ENCODE measurements at regions not wholly inside any gene's neighbourhood (a gene's known extent, or its start where the extent isn't known, plus 50 kb on each side); places are given as distances from the start of the nearest gene placed in this dataset.

DNA sequence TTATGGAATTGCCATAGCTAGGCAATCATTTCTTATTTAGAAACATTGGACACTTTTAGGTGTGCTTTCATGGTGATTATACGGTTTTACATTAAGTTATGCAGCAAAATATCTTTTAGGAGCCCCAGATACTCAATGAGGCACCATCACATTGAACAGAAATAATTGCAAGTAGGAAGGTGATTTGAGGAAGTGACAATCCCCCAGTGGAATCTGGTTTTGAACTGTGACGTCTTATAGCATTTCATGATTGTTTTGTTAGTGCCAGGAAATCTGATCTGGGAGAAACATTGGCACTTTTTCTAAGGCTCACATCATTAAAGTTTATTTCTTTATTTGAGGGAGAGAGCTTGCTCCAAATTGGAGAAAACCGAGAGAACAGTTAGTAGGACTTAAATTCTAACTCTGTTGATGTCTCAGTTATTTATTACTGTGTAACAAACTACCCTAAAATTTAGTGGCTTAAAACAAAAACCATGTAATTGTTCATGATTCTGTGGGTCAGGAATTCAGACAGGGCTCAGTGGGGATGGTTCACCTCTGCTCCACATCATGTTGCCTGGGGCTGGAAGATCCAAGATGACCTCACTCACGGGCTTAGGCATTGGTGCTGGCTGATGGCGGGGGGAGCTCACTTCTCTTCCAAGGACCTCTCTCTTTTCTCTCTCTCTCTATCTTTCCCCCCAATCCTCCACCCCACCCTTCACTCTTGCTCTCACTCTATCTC lies 78.2 kb upstream of the STEAP1B start:
- Histone ChIP-seq H3K36me3 (no peaks in the 10 kb centered on the region), H3K4me3 (no peak overlapping the region), H3K27me3 (no peaks in the 10 kb centered on the region), H3K4me1 (ENCODE audit: insufficient read depth) (no peaks in the 10 kb centered on the region), H3K9me3 (no peaks in the 10 kb centered on the region), H3K27ac (no peak overlapping the region)
- intact Hi-C loops (cut with DNase I) = no loop called here
- TF ChIP-seq, protein P1, sequence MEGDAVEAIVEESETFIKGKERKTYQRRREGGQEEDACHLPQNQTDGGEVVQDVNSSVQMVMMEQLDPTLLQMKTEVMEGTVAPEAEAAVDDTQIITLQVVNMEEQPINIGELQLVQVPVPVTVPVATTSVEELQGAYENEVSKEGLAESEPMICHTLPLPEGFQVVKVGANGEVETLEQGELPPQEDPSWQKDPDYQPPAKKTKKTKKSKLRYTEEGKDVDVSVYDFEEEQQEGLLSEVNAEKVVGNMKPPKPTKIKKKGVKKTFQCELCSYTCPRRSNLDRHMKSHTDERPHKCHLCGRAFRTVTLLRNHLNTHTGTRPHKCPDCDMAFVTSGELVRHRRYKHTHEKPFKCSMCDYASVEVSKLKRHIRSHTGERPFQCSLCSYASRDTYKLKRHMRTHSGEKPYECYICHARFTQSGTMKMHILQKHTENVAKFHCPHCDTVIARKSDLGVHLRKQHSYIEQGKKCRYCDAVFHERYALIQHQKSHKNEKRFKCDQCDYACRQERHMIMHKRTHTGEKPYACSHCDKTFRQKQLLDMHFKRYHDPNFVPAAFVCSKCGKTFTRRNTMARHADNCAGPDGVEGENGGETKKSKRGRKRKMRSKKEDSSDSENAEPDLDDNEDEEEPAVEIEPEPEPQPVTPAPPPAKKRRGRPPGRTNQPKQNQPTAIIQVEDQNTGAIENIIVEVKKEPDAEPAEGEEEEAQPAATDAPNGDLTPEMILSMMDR (IDR thresholded peaks at IDR 0.05) = no peak
- no peak for TF ChIP-seq EP300 (IDR thresholded peaks at IDR 0.05)
- no peak for TF ChIP-seq POLR2A (IDR thresholded peaks at IDR 0.05)
- 58 to 72% (median 58%) methylated on average over 5 of the region's 5 CpGs for WGBS, 3 donors
- DNase-seq = no peak

DNA sequence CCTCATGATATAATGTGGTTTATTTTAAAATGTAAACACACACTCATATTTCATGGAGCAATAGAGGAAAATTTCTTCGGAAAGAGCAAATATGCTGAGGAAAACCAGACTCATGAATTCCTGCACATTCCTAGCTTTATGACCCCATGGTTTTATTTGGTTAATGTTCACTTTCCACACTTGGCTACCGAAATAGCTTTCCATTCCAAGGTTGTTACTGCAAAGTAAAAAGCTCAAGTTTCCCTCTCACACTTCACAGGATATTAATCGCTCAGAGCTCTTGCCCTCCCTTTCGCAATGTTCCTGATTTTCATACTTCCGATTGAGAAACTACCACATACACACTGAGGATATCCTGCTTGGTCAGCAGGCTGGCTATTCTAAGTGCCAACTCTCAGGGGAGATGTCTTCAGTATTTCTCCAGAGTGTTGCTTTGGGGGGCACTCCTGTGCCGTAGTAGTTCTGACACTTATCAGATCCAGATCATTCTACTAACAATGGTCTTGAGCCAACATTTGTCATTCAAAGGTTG lies 77.5 kb upstream of the STEAP1B start:
- Histone ChIP-seq H3K27ac (no peak overlapping the region), H3K27me3 (no peaks in the 10 kb centered on the region), H3K4me1 (ENCODE audit: insufficient read depth) (no peaks in the 10 kb centered on the region), H3K9me3 (no peaks in the 10 kb centered on the region), H3K4me3 (no peak overlapping the region), H3K36me3 (no peaks in the 10 kb centered on the region)
- peak in 2 of 5 donors; percentile 23 to 50 for DNase-seq
- intact Hi-C loops (cut with DNase I) = no loop called here
- WGBS, 3 donors = 1 to 3% (median 1%) methylated on average over 6 of the region's 6 CpGs
- TF ChIP-seq, protein P1 (IDR thresholded peaks at IDR 0.05) = no peak
- TF ChIP-seq EP300 (IDR thresholded peaks at IDR 0.05) (no peak), POLR2A (IDR thresholded peaks at IDR 0.05) (no peak)

DNA sequence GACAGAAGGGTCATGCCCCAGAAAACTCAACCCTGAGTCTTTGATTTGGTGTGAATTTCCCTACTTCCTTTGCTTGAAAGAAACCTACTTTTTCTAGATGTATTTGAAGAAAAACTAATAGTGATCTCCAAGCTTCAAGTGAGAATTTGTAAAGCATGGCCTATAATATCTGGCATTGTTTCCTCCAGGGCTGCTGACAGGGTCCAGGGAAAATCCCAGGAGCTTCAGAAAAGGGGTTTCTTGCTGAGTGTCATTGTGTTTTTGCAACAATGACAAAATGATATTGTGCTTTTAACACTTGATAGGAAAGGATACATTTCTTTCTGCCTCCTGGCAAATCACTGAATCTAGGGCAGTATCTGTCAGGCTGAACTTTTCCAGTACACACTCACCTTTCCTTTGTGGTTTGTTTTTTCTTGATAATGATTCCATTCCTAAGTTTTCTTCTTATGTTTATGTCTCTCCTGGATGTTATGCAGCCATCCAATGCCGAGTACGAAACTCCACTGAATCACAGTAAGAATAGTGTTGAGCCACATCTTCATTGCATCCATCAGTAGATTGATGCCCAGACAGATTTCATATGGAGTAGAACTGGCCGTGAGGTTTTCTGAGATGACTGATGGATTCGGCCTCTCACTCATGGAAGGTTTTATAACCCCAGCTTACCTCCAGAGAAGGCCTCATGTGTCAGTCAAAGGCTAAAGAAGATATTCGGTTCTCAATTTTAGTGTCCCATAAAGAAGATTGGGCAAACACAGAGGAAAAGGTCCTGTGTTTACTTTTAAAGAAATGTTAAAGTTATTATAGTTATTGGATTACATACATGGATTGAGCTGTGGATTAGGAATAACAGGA lies 76.9 kb upstream of the STEAP1B start:
- TF ChIP-seq EP300 (IDR thresholded peaks at IDR 0.05) (no peak), POLR2A (IDR thresholded peaks at IDR 0.05) (no peak)
- TF ChIP-seq, protein P1 (IDR thresholded peaks at IDR 0.05) = no peak
- Histone ChIP-seq H3K27ac (no peak overlapping the region), H3K9me3 (no peaks in the 10 kb centered on the region), H3K27me3 (no peaks in the 10 kb centered on the region), H3K4me3 (no peak overlapping the region), H3K4me1 (ENCODE audit: insufficient read depth) (no peaks in the 10 kb centered on the region), H3K36me3 (no peaks in the 10 kb centered on the region)
- WGBS, 3 donors = 60 to 68% (median 67%) methylated on average over 5 of the region's 5 CpGs
- no peak for DNase-seq
- intact Hi-C loops (cut with DNase I) = no loop called here

DNA sequence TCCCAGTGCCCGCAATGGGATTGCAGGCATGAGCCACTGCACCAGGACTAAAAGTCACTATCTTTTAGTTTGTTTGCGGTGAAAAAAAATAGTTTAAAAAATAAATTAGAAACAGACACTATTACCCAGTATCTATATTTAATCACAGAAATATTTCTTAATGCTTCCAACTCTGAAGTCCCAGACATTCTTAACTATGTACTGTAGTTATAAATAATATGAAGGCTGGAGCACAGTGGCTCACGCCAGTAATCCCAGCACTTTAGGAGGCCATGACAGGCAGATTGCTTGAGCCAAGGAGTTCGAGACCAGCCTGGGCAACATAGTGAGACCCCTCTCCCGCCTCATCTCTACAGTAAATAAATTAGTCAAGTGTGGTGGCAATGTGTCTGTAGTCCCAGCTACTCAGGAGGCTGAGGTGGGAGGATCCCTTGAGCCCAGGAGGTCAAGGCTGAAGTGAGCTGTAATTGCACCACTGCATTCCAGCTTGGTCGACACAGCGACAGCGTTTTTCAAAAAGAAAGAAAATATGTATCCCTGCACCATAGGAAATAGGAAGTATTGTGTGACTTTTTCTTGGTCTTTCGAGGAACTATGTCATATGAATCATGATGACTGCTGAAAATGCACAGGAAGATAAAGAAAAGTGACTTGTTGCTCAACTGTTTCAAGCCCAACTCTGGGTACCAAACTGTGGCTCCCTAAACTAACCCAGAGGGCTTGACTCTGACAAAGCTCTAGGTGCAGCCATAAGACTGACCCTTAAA lies 74.9 kb upstream of the STEAP1B start:
- intact Hi-C loops (cut with DNase I) = no loop called here
- H3K27ac ChIP-seq = no peak overlapping the region

More for the DNA sequence above, 74.9 kb upstream of the STEAP1B start:
- no peaks in the 10 kb centered on the region for H3K9me3 ChIP-seq
- no peak for DNase-seq
- TF ChIP-seq POLR2A (IDR thresholded peaks at IDR 0.05) (no peak), EP300 (IDR thresholded peaks at IDR 0.05) (no peak)
- TF ChIP-seq, protein P1 (IDR thresholded peaks at IDR 0.05) = no peak
- H3K27me3 ChIP-seq = no peaks in the 10 kb centered on the region
- no peak overlapping the region for H3K4me3 ChIP-seq
- 36 to 47% (median 38%) methylated on average over 9 of the region's 9 CpGs for WGBS, 3 donors
- no peaks in the 10 kb centered on the region for H3K36me3 ChIP-seq
- H3K4me1 ChIP-seq (ENCODE audit: insufficient read depth) = no peaks in the 10 kb centered on the region

All from ovary (tissue), 7 donors.